Mesenchymal stem cell (in vitro differentiated cells and primary cell): ENCODE measurements at regions not wholly inside any gene's neighbourhood (a gene's known extent, or its start where the extent isn't known, plus 50 kb on each side); places are given as distances from the start of the nearest gene placed in this dataset.

Source experiments
- DNase-seq: peaks from one replicate; pipeline ENCODE4 v3.0.0-alpha.2; 2013
- H2AFZ ChIP-seq: one replicate; pipeline ENCODE4 v1.6.1; 2013; ENCODE audit warnings: low read depth, mild to moderate bottlenecking, control low read depth, inconsistent platforms, low read length, moderate library complexity
- H2AK5ac ChIP-seq: 2 replicates; pipeline ENCODE4 v1.6.1; 2013; ENCODE audit warnings: low read length, moderate library complexity, mild to moderate bottlenecking, inconsistent platforms; ENCODE audit not compliant: severe bottlenecking
- H2BK120ac ChIP-seq: one replicate; pipeline ENCODE4 v1.6.1; 2013; ENCODE audit warnings: low read depth, mild to moderate bottlenecking, inconsistent platforms, low read length, moderate library complexity
- H2BK12ac ChIP-seq, 2 experiments: one replicate each; pipeline ENCODE4 v1.6.1; 2013; ENCODE audit warnings: inconsistent platforms in 2 of 2, low read length in 2 of 2, mild to moderate bottlenecking in 2 of 2, moderate library complexity in 2 of 2, control low read depth in 1 of 2
- H2BK15ac ChIP-seq: one replicate; pipeline ENCODE4 v1.6.1; 2013; ENCODE audit warnings: mild to moderate bottlenecking, low read depth, inconsistent platforms; ENCODE audit not compliant: poor library complexity, severe bottlenecking
- H2BK5ac ChIP-seq: 2 replicates; pipeline ENCODE4 v1.6.1; 2013; ENCODE audit warnings: low read depth, mild to moderate bottlenecking, low read length, control low read depth, inconsistent platforms; ENCODE audit not compliant: poor library complexity, severe bottlenecking
- H3K14ac ChIP-seq, 2 experiments: one replicate each; pipeline ENCODE4 v1.6.1; 2013; ENCODE audit warnings: inconsistent platforms in 2 of 2, low read length in 2 of 2, control low read depth in 1 of 2, mild to moderate bottlenecking in 1 of 2, moderate library complexity in 1 of 2
- H3K18ac ChIP-seq, 2 experiments: one replicate each; pipeline ENCODE4 v1.6.1; 2013; ENCODE audit warnings: inconsistent platforms in 2 of 2, low read length in 2 of 2, control low read depth in 1 of 2, low read depth in 1 of 2, mild to moderate bottlenecking in 1 of 2
- H3K23ac ChIP-seq, 2 experiments: one replicate each; pipeline ENCODE4 v1.6.1; 2013; ENCODE audit warnings: inconsistent platforms in 2 of 2, low read length in 2 of 2, mild to moderate bottlenecking in 2 of 2, moderate library complexity in 2 of 2, control low read depth in 1 of 2
- H3K27ac ChIP-seq: 2 replicates; pipeline ENCODE4 v1.5.1; 2013; ENCODE audit warnings: mild to moderate bottlenecking, moderate library complexity, low read length, control low read depth, inconsistent platforms; ENCODE audit not compliant: poor library complexity, severe bottlenecking
- H3K27me3 ChIP-seq, 2 experiments: 2 replicates each; pipeline versions ENCODE4 v1.6.1 to v1.7.0; 2013; ENCODE audit warnings: low read length in 2 of 2, mild to moderate bottlenecking in 2 of 2, moderate library complexity in 2 of 2, control low read depth in 1 of 2, inconsistent platforms in 1 of 2; ENCODE audit not compliant: control insufficient read depth in 1 of 2, insufficient read depth in 1 of 2
- H3K36me3 ChIP-seq, 2 experiments: 2 replicates each; pipeline versions ENCODE4 v1.6.1 to v1.7.0; 2013; ENCODE audit warnings: low read length in 2 of 2, control low read depth in 1 of 2, inconsistent platforms in 1 of 2, low read depth in 1 of 2, mild to moderate bottlenecking in 1 of 2; ENCODE audit not compliant: insufficient read depth in 2 of 2, control insufficient read depth in 1 of 2
- H3K4ac ChIP-seq, 2 experiments: one replicate each; pipeline ENCODE4 v1.6.1; 2013; ENCODE audit warnings: inconsistent platforms in 2 of 2, low read length in 2 of 2, mild to moderate bottlenecking in 2 of 2, moderate library complexity in 2 of 2, control low read depth in 1 of 2, low read depth in 1 of 2
- H3K4me1 ChIP-seq: 2 replicates; pipeline ENCODE4 v1.6.1; 2013; ENCODE audit warnings: low read depth, low read length, control low read depth; ENCODE audit not compliant: control insufficient read depth, insufficient read depth
- H3K4me2 ChIP-seq: 2 replicates; pipeline ENCODE4 v1.6.1; 2013; ENCODE audit warnings: low read length, mild to moderate bottlenecking, inconsistent platforms; ENCODE audit not compliant: poor library complexity, severe bottlenecking
- H3K4me3 ChIP-seq, 2 experiments: 2 replicates each; pipeline versions ENCODE4 v1.5.1 to v1.7.0; 2013; ENCODE audit warnings: low read length in 2 of 2, mild to moderate bottlenecking in 2 of 2, control low read depth in 1 of 2, low read depth in 1 of 2; ENCODE audit not compliant: insufficient read depth in 1 of 2
- H3K79me1 ChIP-seq: replicated peaks from 2 replicates; pipeline ENCODE4 v1.6.1; 2013; ENCODE audit warnings: mild to moderate bottlenecking, control low read depth, low read length, inconsistent platforms; ENCODE audit not compliant: poor library complexity, severe bottlenecking
- H3K9ac ChIP-seq: 2 replicates; pipeline ENCODE4 v1.7.0; 2013; ENCODE audit warnings: mild to moderate bottlenecking, low read length, moderate library complexity
- H3K9me3 ChIP-seq: 2 replicates; pipeline ENCODE4 v1.7.0; 2013; ENCODE audit warnings: mild to moderate bottlenecking, low read length; ENCODE audit not compliant: control insufficient read depth
- H4K8ac ChIP-seq: one replicate; pipeline ENCODE4 v1.6.1; 2013; ENCODE audit warnings: inconsistent platforms, mild to moderate bottlenecking, low read length, moderate library complexity
- H4K91ac ChIP-seq: one replicate; pipeline ENCODE4 v1.6.1; 2013; ENCODE audit warnings: mild to moderate bottlenecking, low read length, inconsistent platforms
- WGBS: methylation state at CpG from one replicate; pipeline ENCODE4 v1.1.7; 2013; ENCODE audit warnings: mixed read lengths; 5-methylcytosine and 5-hydroxymethylcytosine counted together

DNA sequence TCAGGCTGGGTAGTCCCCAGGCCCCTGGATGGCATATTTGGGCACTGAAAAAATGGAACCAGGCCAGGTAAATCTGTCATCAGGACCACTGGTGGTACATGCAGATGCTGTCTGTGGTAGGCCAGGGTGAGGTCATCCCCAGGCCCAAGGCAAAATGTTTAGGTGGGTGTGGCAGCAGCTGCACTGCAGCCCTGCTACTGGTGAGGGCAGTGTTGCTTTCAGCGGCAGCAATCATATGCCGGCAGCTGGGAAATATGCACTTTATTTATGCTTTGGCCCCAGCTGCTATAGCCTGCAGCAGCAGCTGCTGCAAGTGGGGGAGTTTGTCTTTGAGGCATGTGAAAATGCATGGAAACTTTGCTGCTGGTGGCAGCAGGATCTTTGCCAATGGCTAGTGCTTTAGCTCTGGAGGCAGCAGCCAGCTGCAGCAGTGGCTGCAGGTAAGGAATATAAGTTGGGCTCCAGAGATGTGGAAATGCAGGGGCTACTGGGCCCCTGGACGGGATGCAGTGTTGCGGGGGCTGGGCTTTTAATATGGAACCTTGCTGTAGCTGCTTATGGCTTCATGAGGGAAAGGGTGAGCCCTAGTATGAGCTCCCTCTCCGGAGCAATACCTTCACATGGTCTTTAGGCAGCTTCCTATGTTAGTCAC is 365.7 kb upstream of the CADM1 start:
- Histone ChIP-seq H3K14ac (no peak overlapping the region), H2BK5ac (no peak overlapping the region), H3K36me3 (no peaks in the 10 kb centered on the region), H3K27ac (no peak overlapping the region), H2BK15ac (no peak overlapping the region), H2BK12ac (no peak overlapping the region), H3K18ac (no peak overlapping the region), H3K9ac (no peak overlapping the region), H3K79me1 (no peaks in the 10 kb centered on the region), H3K4me2 (no peak overlapping the region), H3K4ac (no peak overlapping the region), H3K27me3 (no peaks in the 10 kb centered on the region), H3K4me3 (no peak overlapping the region), H3K4me1 (peaks cover 8% of the 10 kb centered on the region), H2AFZ (no peak overlapping the region), H4K8ac (no peak overlapping the region), H2AK5ac (no peak overlapping the region), H2BK120ac (no peak overlapping the region), H3K9me3 (no peaks in the 10 kb centered on the region), H3K23ac (no peak overlapping the region), H4K91ac (no peak overlapping the region)
- peak; percentile 57 for DNase-seq
- 49% methylated on average over 5 of the region's 5 CpGs for WGBS

DNA sequence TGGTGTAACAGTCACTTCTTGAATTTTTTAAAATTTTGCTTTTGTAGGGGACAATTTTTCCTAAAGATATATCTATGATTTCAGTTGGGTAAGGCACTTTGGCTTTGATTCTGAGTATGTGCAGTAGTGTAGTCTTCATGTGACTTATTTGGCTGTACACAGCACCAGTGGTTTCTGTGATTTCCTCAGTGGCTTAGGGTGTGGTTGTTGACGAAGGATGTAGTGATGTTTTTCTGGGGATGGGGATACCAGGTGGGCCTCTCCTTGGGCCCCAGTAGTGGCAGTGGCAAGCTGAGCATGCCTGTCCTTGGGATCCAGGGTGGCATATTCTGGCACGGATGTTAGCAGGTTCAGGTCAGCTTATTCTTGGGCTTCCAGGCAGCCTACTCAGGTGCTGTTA is 364.9 kb upstream of the CADM1 start:
- no peak overlapping the region for H3K23ac ChIP-seq
- WGBS: 74% methylated on average over 2 of the region's 2 CpGs

DNA sequence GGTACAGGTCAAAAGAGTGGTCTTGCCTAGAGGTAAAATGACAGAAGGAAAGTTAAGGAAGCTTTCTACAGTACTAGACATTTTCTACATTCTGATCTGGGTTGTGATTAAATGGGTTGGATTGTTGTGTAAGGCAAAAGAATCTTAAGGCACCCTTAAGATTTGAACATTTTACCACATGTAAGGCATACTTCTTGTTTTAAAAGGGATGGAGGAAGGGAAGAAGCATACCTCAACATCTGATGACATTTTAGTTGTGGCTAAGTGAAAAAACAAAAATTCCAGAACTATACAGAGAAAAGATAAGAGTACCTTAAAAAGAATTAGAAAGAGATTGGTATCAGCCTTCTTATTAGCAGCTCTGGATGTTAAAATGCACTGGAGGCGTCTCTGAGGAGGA is 356.0 kb upstream of the CADM1 start:
- H3K18ac ChIP-seq: no peak overlapping the region
- H3K23ac ChIP-seq: no peak overlapping the region
- no peak overlapping the region for H3K4me2 ChIP-seq
- H3K4ac ChIP-seq: no peak overlapping the region
- H2AFZ ChIP-seq: no peak overlapping the region
- H3K27me3 ChIP-seq: no peaks in the 10 kb centered on the region
- no peak overlapping the region for H3K4me3 ChIP-seq
- no peaks in the 10 kb centered on the region for H3K4me1 ChIP-seq
- no peak overlapping the region for H4K91ac ChIP-seq
- no peak overlapping the region for H4K8ac ChIP-seq
- no peak overlapping the region for H2AK5ac ChIP-seq
- no peak overlapping the region for H3K9ac ChIP-seq
- peaks cover 29% of the 10 kb centered on the region for H3K9me3 ChIP-seq
- no peak overlapping the region for H2BK12ac ChIP-seq
- H3K36me3 ChIP-seq: no peaks in the 10 kb centered on the region
- WGBS: 82% methylated on average over 1 of the region's 1 CpG
- H2BK15ac ChIP-seq: no peak overlapping the region
- no peaks in the 10 kb centered on the region for H3K79me1 ChIP-seq
- no peak for DNase-seq
- H3K27ac ChIP-seq: no peak overlapping the region
- no peak overlapping the region for H2BK120ac ChIP-seq
- H2BK5ac ChIP-seq: no peak overlapping the region
- H3K14ac ChIP-seq: no peak overlapping the region

More for the DNA sequence above, 364.9 kb upstream of the CADM1 start:
- H4K8ac ChIP-seq: no peak overlapping the region
- no peak overlapping the region for H2BK5ac ChIP-seq
- peaks cover 8% of the 10 kb centered on the region for H3K4me1 ChIP-seq
- peak overlapping the region; percentile 13 for H2AK5ac ChIP-seq
- H2BK120ac ChIP-seq: no peak overlapping the region
- H3K4me3 ChIP-seq: no peak overlapping the region
- H3K9me3 ChIP-seq: no peaks in the 10 kb centered on the region
- H3K14ac ChIP-seq: no peak overlapping the region
- H3K36me3 ChIP-seq: no peaks in the 10 kb centered on the region
- H3K4ac ChIP-seq: no peak overlapping the region
- H3K27ac ChIP-seq: no peak overlapping the region
- no peak overlapping the region for H2AFZ ChIP-seq
- no peak overlapping the region for H4K91ac ChIP-seq
- DNase-seq: no peak
- H3K79me1 ChIP-seq: no peaks in the 10 kb centered on the region
- no peak overlapping the region for H3K4me2 ChIP-seq
- H3K9ac ChIP-seq: no peak overlapping the region
- no peak overlapping the region for H2BK12ac ChIP-seq
- no peaks in the 10 kb centered on the region for H3K27me3 ChIP-seq
- no peak overlapping the region for H2BK15ac ChIP-seq
- no peak overlapping the region for H3K18ac ChIP-seq

DNA sequence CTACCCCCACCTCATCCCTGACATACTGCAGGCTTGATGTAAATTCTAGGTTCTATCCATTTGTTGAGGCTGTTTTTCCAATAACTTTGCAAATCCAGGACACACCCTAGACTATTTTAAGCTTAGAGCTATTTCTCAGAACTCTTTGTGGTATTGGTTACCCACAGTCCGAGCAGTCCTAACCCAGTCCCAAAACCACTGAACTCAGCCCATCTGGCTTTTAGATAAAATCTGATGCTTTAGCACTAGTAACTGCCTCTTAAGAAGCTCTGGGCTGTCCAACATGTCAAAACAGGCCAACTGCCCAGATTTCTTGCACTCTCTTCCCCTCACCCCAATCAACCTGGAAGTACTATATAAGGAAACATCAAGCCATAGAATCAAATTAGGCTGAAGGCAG is 344.4 kb upstream of the CADM1 start:
- H3K4me2 ChIP-seq: no peak overlapping the region
- H2BK5ac ChIP-seq: no peak overlapping the region
- H2BK15ac ChIP-seq: no peak overlapping the region
- H3K4ac ChIP-seq: no peak overlapping the region
- H3K9me3 ChIP-seq: peaks cover 7% of the 10 kb centered on the region
- no peak overlapping the region for H2AFZ ChIP-seq
- no peak overlapping the region for H3K23ac ChIP-seq
- H3K79me1 ChIP-seq: no peaks in the 10 kb centered on the region
- H3K27ac ChIP-seq: no peak overlapping the region
- no peak overlapping the region for H3K9ac ChIP-seq
- H3K18ac ChIP-seq: no peak overlapping the region
- H2AK5ac ChIP-seq: no peak overlapping the region
- no peaks in the 10 kb centered on the region for H3K4me1 ChIP-seq
- no peak overlapping the region for H3K4me3 ChIP-seq
- peaks cover 0 to 8% of the 10 kb centered on the region in 2 experiments for H3K27me3 ChIP-seq
- H4K8ac ChIP-seq: no peak overlapping the region
- no peak overlapping the region for H2BK120ac ChIP-seq
- DNase-seq: no peak
- H4K91ac ChIP-seq: no peak overlapping the region
- H2BK12ac ChIP-seq: no peak overlapping the region
- H3K14ac ChIP-seq: no peak overlapping the region
- H3K36me3 ChIP-seq: no peaks in the 10 kb centered on the region
- WGBS: 48% methylated on average over 1 of the region's 1 CpG
